B cell (primary cell): ENCODE measurements at regions not wholly inside any gene's neighbourhood (a gene's known extent, or its start where the extent isn't known, plus 50 kb on each side); places are given as distances from the start of the nearest gene placed in this dataset.

Source experiments
- EZH2 ChIP-seq: IDR thresholded peaks from 2 replicates; pipeline ENCODE4 v1.6.1; 2012; ENCODE audit warnings: borderline replicate concordance, low read depth, mild to moderate bottlenecking, moderate library complexity, low read length; ENCODE audit not compliant: insufficient read depth, poor library complexity, severe bottlenecking
- TF ChIP-seq, protein P1 (sequence below): fragments of 200-600 bp; IDR thresholded peaks from one replicate; pipeline ENCODE4 v1.8.0; 2022; ENCODE audit warnings: antibody characterized with exemption, mild to moderate bottlenecking

DNA sequence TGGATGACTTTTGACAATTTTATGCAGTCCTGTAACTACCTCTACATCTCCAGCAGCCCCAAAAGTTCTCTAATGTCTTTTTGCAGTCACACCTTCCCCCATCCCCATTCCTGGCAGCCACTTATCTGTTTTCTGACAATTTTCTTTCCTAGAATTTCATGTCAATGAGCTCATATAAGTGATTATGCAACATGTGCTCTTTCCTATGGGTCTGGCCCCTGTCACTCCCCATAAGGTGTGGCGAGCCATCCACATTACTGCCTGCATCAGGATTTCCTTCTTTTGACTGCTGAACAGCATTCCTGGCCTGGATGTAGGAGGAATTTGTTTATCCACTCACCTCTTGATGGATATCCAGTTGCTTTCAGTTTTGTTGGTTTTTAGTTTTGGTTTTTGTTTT is 146.7 kb upstream of the MGMT start:
- TF ChIP-seq, protein P1, sequence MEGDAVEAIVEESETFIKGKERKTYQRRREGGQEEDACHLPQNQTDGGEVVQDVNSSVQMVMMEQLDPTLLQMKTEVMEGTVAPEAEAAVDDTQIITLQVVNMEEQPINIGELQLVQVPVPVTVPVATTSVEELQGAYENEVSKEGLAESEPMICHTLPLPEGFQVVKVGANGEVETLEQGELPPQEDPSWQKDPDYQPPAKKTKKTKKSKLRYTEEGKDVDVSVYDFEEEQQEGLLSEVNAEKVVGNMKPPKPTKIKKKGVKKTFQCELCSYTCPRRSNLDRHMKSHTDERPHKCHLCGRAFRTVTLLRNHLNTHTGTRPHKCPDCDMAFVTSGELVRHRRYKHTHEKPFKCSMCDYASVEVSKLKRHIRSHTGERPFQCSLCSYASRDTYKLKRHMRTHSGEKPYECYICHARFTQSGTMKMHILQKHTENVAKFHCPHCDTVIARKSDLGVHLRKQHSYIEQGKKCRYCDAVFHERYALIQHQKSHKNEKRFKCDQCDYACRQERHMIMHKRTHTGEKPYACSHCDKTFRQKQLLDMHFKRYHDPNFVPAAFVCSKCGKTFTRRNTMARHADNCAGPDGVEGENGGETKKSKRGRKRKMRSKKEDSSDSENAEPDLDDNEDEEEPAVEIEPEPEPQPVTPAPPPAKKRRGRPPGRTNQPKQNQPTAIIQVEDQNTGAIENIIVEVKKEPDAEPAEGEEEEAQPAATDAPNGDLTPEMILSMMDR = no peak
- no peak for TF ChIP-seq EZH2
